Activated CD8-positive, alpha-beta memory T cell treated with anti-CD3 and anti-CD28 coated beads, Interleukin-2, amount 50 U/mL, for 24 hours (primary cell): ENCODE measurements at regions not wholly inside any gene's neighbourhood (a gene's known extent, or its start where the extent isn't known, plus 50 kb on each side); places are given as distances from the start of the nearest gene placed in this dataset.

Experiments used
- DNase-seq: peaks from one replicate; pipeline ENCODE4 v3.0.0-alpha.2; 2020; ENCODE audit errors: extremely low read depth

GRCh38 chr2:5751873-5752482 lies 59.8 kb downstream of the SOX11 start:
- no peak for DNase-seq

GRCh38 chr2:5756272-5756671 lies 64.1 kb downstream of the SOX11 start:
- DNase-seq: no peak

- DNase-seq: no peak
Observed at GRCh38 chr2:5758346-5758745, 66.2 kb downstream of the SOX11 start.

GRCh38 chr2:5759949-5760348 lies 67.8 kb downstream of the SOX11 start:
- DNase-seq: no peak

GRCh38 chr2:5763531-5763930 lies 71.3 kb downstream of the SOX11 start:
- no peak for DNase-seq

- no peak for DNase-seq
Observed at GRCh38 chr2:5764041-5764440, 71.9 kb downstream of the SOX11 start.

- DNase-seq: no peak
Observed at GRCh38 chr2:5766056-5766455, 73.9 kb downstream of the SOX11 start.

GRCh38 chr2:5766561-5766960 lies 74.4 kb downstream of the SOX11 start:
- no peak for DNase-seq

GRCh38 chr2:5777131-5777535 lies 84.9 kb downstream of the SOX11 start:
- no peak for DNase-seq

GRCh38 chr2:5781679-5782078 lies 89.5 kb downstream of the SOX11 start:
- no peak for DNase-seq

GRCh38 chr2:5782103-5782502 lies 89.9 kb downstream of the SOX11 start:
- no peak for DNase-seq

GRCh38 chr2:5788447-5788846 lies 96.3 kb downstream of the SOX11 start:
- no peak for DNase-seq

- DNase-seq: no peak
Observed at GRCh38 chr2:5791371-5791770, 99.2 kb downstream of the SOX11 start.

- DNase-seq: no peak
Observed at GRCh38 chr2:5794012-5794411, 101.8 kb downstream of the SOX11 start.

- DNase-seq: no peak
Observed at GRCh38 chr2:5798084-5798483, 105.9 kb downstream of the SOX11 start.

GRCh38 chr2:5799348-5799747 lies 107.2 kb downstream of the SOX11 start:
- DNase-seq: no peak

- DNase-seq: no peak
Observed at GRCh38 chr2:5803547-5803946, 111.4 kb downstream of the SOX11 start.

GRCh38 chr2:5818961-5819600 lies 126.9 kb downstream of the SOX11 start:
- no peak for DNase-seq

- no peak for DNase-seq
Observed at GRCh38 chr2:5824126-5824525, 131.9 kb downstream of the SOX11 start.

GRCh38 chr2:5825686-5826085 lies 133.5 kb downstream of the SOX11 start:
- DNase-seq: no peak

GRCh38 chr2:5826979-5827655 lies 134.9 kb downstream of the SOX11 start:
- no peak for DNase-seq

- no peak for DNase-seq
Observed at GRCh38 chr2:5834501-5834900, 142.3 kb downstream of the SOX11 start.

- no peak for DNase-seq
Observed at GRCh38 chr2:5839550-5839949, 147.4 kb downstream of the SOX11 start.
